Mesenchymal stem cell (in vitro differentiated cells and primary cell): ENCODE measurements at regions not wholly inside any gene's neighbourhood (a gene's known extent, or its start where the extent isn't known, plus 50 kb on each side); places are given as distances from the start of the nearest gene placed in this dataset.

Experiments used
- DNase-seq: peaks from one replicate; pipeline ENCODE4 v3.0.0-alpha.2; 2013
- H2AFZ ChIP-seq: one replicate; pipeline ENCODE4 v1.6.1; 2013; ENCODE audit warnings: low read depth, mild to moderate bottlenecking, control low read depth, inconsistent platforms, low read length, moderate library complexity
- H2AK5ac ChIP-seq: 2 replicates; pipeline ENCODE4 v1.6.1; 2013; ENCODE audit warnings: low read length, moderate library complexity, mild to moderate bottlenecking, inconsistent platforms; ENCODE audit not compliant: severe bottlenecking
- H2BK120ac ChIP-seq: one replicate; pipeline ENCODE4 v1.6.1; 2013; ENCODE audit warnings: low read depth, mild to moderate bottlenecking, inconsistent platforms, low read length, moderate library complexity
- H2BK12ac ChIP-seq, 2 experiments: one replicate each; pipeline ENCODE4 v1.6.1; 2013; ENCODE audit warnings: inconsistent platforms in 2 of 2, low read length in 2 of 2, mild to moderate bottlenecking in 2 of 2, moderate library complexity in 2 of 2, control low read depth in 1 of 2
- H2BK15ac ChIP-seq: one replicate; pipeline ENCODE4 v1.6.1; 2013; ENCODE audit warnings: mild to moderate bottlenecking, low read depth, inconsistent platforms; ENCODE audit not compliant: poor library complexity, severe bottlenecking
- H2BK5ac ChIP-seq: 2 replicates; pipeline ENCODE4 v1.6.1; 2013; ENCODE audit warnings: low read depth, mild to moderate bottlenecking, low read length, control low read depth, inconsistent platforms; ENCODE audit not compliant: poor library complexity, severe bottlenecking
- H3K14ac ChIP-seq, 2 experiments: one replicate each; pipeline ENCODE4 v1.6.1; 2013; ENCODE audit warnings: inconsistent platforms in 2 of 2, low read length in 2 of 2, control low read depth in 1 of 2, mild to moderate bottlenecking in 1 of 2, moderate library complexity in 1 of 2
- H3K18ac ChIP-seq, 2 experiments: one replicate each; pipeline ENCODE4 v1.6.1; 2013; ENCODE audit warnings: inconsistent platforms in 2 of 2, low read length in 2 of 2, control low read depth in 1 of 2, low read depth in 1 of 2, mild to moderate bottlenecking in 1 of 2
- H3K23ac ChIP-seq, 2 experiments: one replicate each; pipeline ENCODE4 v1.6.1; 2013; ENCODE audit warnings: inconsistent platforms in 2 of 2, low read length in 2 of 2, mild to moderate bottlenecking in 2 of 2, moderate library complexity in 2 of 2, control low read depth in 1 of 2
- H3K27ac ChIP-seq: 2 replicates; pipeline ENCODE4 v1.5.1; 2013; ENCODE audit warnings: mild to moderate bottlenecking, moderate library complexity, low read length, control low read depth, inconsistent platforms; ENCODE audit not compliant: poor library complexity, severe bottlenecking
- H3K27me3 ChIP-seq, 2 experiments: 2 replicates each; pipeline versions ENCODE4 v1.6.1 to v1.7.0; 2013; ENCODE audit warnings: low read length in 2 of 2, mild to moderate bottlenecking in 2 of 2, moderate library complexity in 2 of 2, control low read depth in 1 of 2, inconsistent platforms in 1 of 2; ENCODE audit not compliant: control insufficient read depth in 1 of 2, insufficient read depth in 1 of 2
- H3K36me3 ChIP-seq, 2 experiments: 2 replicates each; pipeline versions ENCODE4 v1.6.1 to v1.7.0; 2013; ENCODE audit warnings: low read length in 2 of 2, control low read depth in 1 of 2, inconsistent platforms in 1 of 2, low read depth in 1 of 2, mild to moderate bottlenecking in 1 of 2; ENCODE audit not compliant: insufficient read depth in 2 of 2, control insufficient read depth in 1 of 2
- H3K4ac ChIP-seq, 2 experiments: one replicate each; pipeline ENCODE4 v1.6.1; 2013; ENCODE audit warnings: inconsistent platforms in 2 of 2, low read length in 2 of 2, mild to moderate bottlenecking in 2 of 2, moderate library complexity in 2 of 2, control low read depth in 1 of 2, low read depth in 1 of 2
- H3K4me1 ChIP-seq: 2 replicates; pipeline ENCODE4 v1.6.1; 2013; ENCODE audit warnings: low read depth, low read length, control low read depth; ENCODE audit not compliant: control insufficient read depth, insufficient read depth
- H3K4me2 ChIP-seq: 2 replicates; pipeline ENCODE4 v1.6.1; 2013; ENCODE audit warnings: low read length, mild to moderate bottlenecking, inconsistent platforms; ENCODE audit not compliant: poor library complexity, severe bottlenecking
- H3K4me3 ChIP-seq, 2 experiments: 2 replicates each; pipeline versions ENCODE4 v1.5.1 to v1.7.0; 2013; ENCODE audit warnings: low read length in 2 of 2, mild to moderate bottlenecking in 2 of 2, control low read depth in 1 of 2, low read depth in 1 of 2; ENCODE audit not compliant: insufficient read depth in 1 of 2
- H3K79me1 ChIP-seq: replicated peaks from 2 replicates; pipeline ENCODE4 v1.6.1; 2013; ENCODE audit warnings: mild to moderate bottlenecking, control low read depth, low read length, inconsistent platforms; ENCODE audit not compliant: poor library complexity, severe bottlenecking
- H3K9ac ChIP-seq: 2 replicates; pipeline ENCODE4 v1.7.0; 2013; ENCODE audit warnings: mild to moderate bottlenecking, low read length, moderate library complexity
- H3K9me3 ChIP-seq: 2 replicates; pipeline ENCODE4 v1.7.0; 2013; ENCODE audit warnings: mild to moderate bottlenecking, low read length; ENCODE audit not compliant: control insufficient read depth
- H4K8ac ChIP-seq: one replicate; pipeline ENCODE4 v1.6.1; 2013; ENCODE audit warnings: inconsistent platforms, mild to moderate bottlenecking, low read length, moderate library complexity
- H4K91ac ChIP-seq: one replicate; pipeline ENCODE4 v1.6.1; 2013; ENCODE audit warnings: mild to moderate bottlenecking, low read length, inconsistent platforms
- WGBS: methylation state at CpG from one replicate; pipeline ENCODE4 v1.1.7; 2013; ENCODE audit warnings: mixed read lengths; 5-methylcytosine and 5-hydroxymethylcytosine counted together

- 70% methylated on average over 1 of the region's 1 CpG for WGBS
- Histone ChIP-seq H2BK120ac (no peak overlapping the region), H3K27me3 (no peaks in the 10 kb centered on the region), H2BK15ac (no peak overlapping the region), H4K91ac (no peak overlapping the region), H4K8ac (no peak overlapping the region), H2AFZ (no peak overlapping the region), H3K14ac (no peak overlapping the region), H3K36me3 (no peaks in the 10 kb centered on the region), H3K9ac (no peak overlapping the region), H3K79me1 (no peaks in the 10 kb centered on the region), H3K18ac (no peak overlapping the region), H2AK5ac (no peak overlapping the region), H3K4me2 (no peak overlapping the region), H3K4me3 (no peak overlapping the region), H2BK12ac (no peak overlapping the region), H3K27ac (no peak overlapping the region), H3K4me1 (no peaks in the 10 kb centered on the region), H3K4ac (no peak overlapping the region), H3K9me3 (no peaks in the 10 kb centered on the region), H2BK5ac (no peak overlapping the region), H3K23ac (no peak overlapping the region)
- DNase-seq = no peak
Measured at GRCh38 chr1:82799261-82799660, 998.5 kb downstream of the ADGRL2 start.

GRCh38 chr1:82795508-82796149 lies 994.9 kb downstream of the ADGRL2 start:
- H3K23ac ChIP-seq = no peak overlapping the region
- WGBS = 75% methylated on average over 3 of the region's 3 CpGs
- peaks cover 5% of the 10 kb centered on the region for H3K9me3 ChIP-seq
- H3K9ac ChIP-seq = no peak overlapping the region
- H2BK12ac ChIP-seq = no peak overlapping the region
- no peak overlapping the region for H3K4ac ChIP-seq
- H3K4me1 ChIP-seq = no peaks in the 10 kb centered on the region
- H3K79me1 ChIP-seq = no peaks in the 10 kb centered on the region
- no peak overlapping the region for H4K91ac ChIP-seq
- no peaks in the 10 kb centered on the region for H3K27me3 ChIP-seq
- H2BK15ac ChIP-seq = no peak overlapping the region
- H4K8ac ChIP-seq = no peak overlapping the region
- no peak overlapping the region for H2AK5ac ChIP-seq
- no peak overlapping the region for H2BK120ac ChIP-seq
- no peak overlapping the region for H3K14ac ChIP-seq
- peak; percentile 37 for DNase-seq
- no peak overlapping the region for H3K27ac ChIP-seq
- no peak overlapping the region for H2AFZ ChIP-seq
- no peak overlapping the region for H3K4me3 ChIP-seq
- no peak overlapping the region for H3K18ac ChIP-seq
- H3K4me2 ChIP-seq = no peak overlapping the region
- no peaks in the 10 kb centered on the region for H3K36me3 ChIP-seq
- H2BK5ac ChIP-seq = no peak overlapping the region

GRCh38 chr1:82792151-82792550 lies 991.4 kb downstream of the ADGRL2 start:
- H2AK5ac ChIP-seq = no peak overlapping the region
- no peaks in the 10 kb centered on the region for H3K4me1 ChIP-seq
- no peaks in the 10 kb centered on the region for H3K36me3 ChIP-seq
- no peak overlapping the region for H2BK5ac ChIP-seq
- no peak for DNase-seq
- H3K27me3 ChIP-seq = no peaks in the 10 kb centered on the region
- H4K8ac ChIP-seq = no peak overlapping the region
- no peak overlapping the region for H2BK12ac ChIP-seq
- no peak overlapping the region for H2BK15ac ChIP-seq
- H3K4me2 ChIP-seq = no peak overlapping the region
- no peak overlapping the region for H3K14ac ChIP-seq
- no peak overlapping the region for H3K9ac ChIP-seq
- H3K23ac ChIP-seq = no peak overlapping the region
- H4K91ac ChIP-seq = no peak overlapping the region
- no peak overlapping the region for H3K27ac ChIP-seq
- no peak overlapping the region for H2AFZ ChIP-seq
- H3K18ac ChIP-seq = no peak overlapping the region
- no peak overlapping the region for H3K4me3 ChIP-seq
- no peaks in the 10 kb centered on the region for H3K79me1 ChIP-seq
- H2BK120ac ChIP-seq = no peak overlapping the region
- H3K9me3 ChIP-seq = peaks cover 10% of the 10 kb centered on the region
- 83% methylated on average over 4 of the region's 4 CpGs for WGBS
- no peak overlapping the region for H3K4ac ChIP-seq

- no peak overlapping the region for H4K8ac ChIP-seq
- no peak overlapping the region for H2BK5ac ChIP-seq
- H3K79me1 ChIP-seq = no peaks in the 10 kb centered on the region
- peaks cover 10% of the 10 kb centered on the region for H3K9me3 ChIP-seq
- WGBS = 89% methylated on average over 1 of the region's 1 CpG
- no peaks in the 10 kb centered on the region for H3K27me3 ChIP-seq
- H3K4ac ChIP-seq = no peak overlapping the region
- no peak overlapping the region for H2BK120ac ChIP-seq
- H3K9ac ChIP-seq = no peak overlapping the region
- no peak overlapping the region for H3K4me2 ChIP-seq
- H2BK15ac ChIP-seq = peak overlapping the region; percentile 97
- H3K4me3 ChIP-seq = no peak overlapping the region
- DNase-seq = no peak
- no peaks in the 10 kb centered on the region for H3K36me3 ChIP-seq
- no peak overlapping the region for H2AK5ac ChIP-seq
- no peak overlapping the region for H3K14ac ChIP-seq
- H4K91ac ChIP-seq = no peak overlapping the region
- H2AFZ ChIP-seq = no peak overlapping the region
- no peak overlapping the region for H3K18ac ChIP-seq
- no peak overlapping the region for H3K27ac ChIP-seq
- H2BK12ac ChIP-seq = no peak overlapping the region
- no peaks in the 10 kb centered on the region for H3K4me1 ChIP-seq
- no peak overlapping the region for H3K23ac ChIP-seq
Measured at GRCh38 chr1:82790556-82790955, 989.8 kb downstream of the ADGRL2 start.
